ENCODE measurements at regions not wholly inside any gene's neighbourhood (a gene's known extent, or its start where the extent isn't known, plus 50 kb on each side); places are given as distances from the start of the nearest gene placed in this dataset.

- no peak for TF ChIP-seq AFF4 (CRISPR knock-in tag; IDR thresholded peaks at IDR 0.05; ENCODE audit: borderline replicate concordance)
- TF ChIP-seq CTCF (IDR thresholded peaks at IDR 0.05), result no peak
- TF ChIP-seq TCF7 (CRISPR knock-in tag; IDR thresholded peaks at IDR 0.05; ENCODE audit: low read depth), result no peak
- TF ChIP-seq MAX (CRISPR knock-in tag; IDR thresholded peaks at IDR 0.05), result no peak
- no peak for TF ChIP-seq FOXK1 (CRISPR knock-in tag; IDR thresholded peaks at IDR 0.05)
- no peak for TF ChIP-seq CREB1 (CRISPR knock-in tag; IDR thresholded peaks at IDR 0.05)
- TF ChIP-seq GRHL2 (CRISPR knock-in tag; IDR thresholded peaks at IDR 0.05; ENCODE audit: insufficient replicate concordance, severe bottlenecking), result no peak
- TF ChIP-seq ZNF317 (CRISPR knock-in tag; IDR thresholded peaks at IDR 0.05; ENCODE audit: borderline replicate concordance, low read depth), result no peak
- TF ChIP-seq ETV6 (CRISPR knock-in tag; IDR thresholded peaks at IDR 0.05), result no peak
- TF ChIP-seq USF2 (CRISPR knock-in tag; IDR thresholded peaks at IDR 0.05), result no peak
These were observed 141.5 kb upstream of the FN1 start for GRCh38 chr2:215577356-215577755.
